T-helper 9 cell (primary cell): ENCODE measurements at regions not wholly inside any gene's neighbourhood (a gene's known extent, or its start where the extent isn't known, plus 50 kb on each side); places are given as distances from the start of the nearest gene placed in this dataset.
"Not testable (repeated sequence)": the region's sequence is repeated elsewhere in the genome, so short reads cannot be mapped to it uniquely, and the experiment has no call there.

Experiments used
- DNase-seq: peaks from one replicate; pipeline ENCODE4 v3.0.0-alpha.2; 2020

DNA sequence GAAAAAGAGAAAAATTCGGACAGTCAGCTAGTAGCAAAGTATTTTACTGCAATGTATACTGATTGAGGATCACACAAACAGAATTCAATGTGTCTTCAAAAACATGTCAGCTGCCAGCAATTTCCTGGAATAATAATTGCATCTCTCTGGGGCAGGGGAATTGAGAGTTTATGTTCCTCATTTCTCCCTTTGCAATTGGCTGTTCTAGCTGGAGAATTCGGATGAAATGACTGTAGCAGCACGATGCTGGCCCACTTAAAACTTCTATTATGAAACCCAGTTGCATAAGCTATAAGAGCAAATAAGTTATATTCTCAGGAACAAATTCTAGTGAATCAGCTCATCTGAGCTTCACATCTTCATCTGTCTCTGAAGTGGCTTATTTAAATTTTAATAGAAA lies 99.9 kb upstream of the CPEB2 start:
- DNase-seq, result no peak

DNA sequence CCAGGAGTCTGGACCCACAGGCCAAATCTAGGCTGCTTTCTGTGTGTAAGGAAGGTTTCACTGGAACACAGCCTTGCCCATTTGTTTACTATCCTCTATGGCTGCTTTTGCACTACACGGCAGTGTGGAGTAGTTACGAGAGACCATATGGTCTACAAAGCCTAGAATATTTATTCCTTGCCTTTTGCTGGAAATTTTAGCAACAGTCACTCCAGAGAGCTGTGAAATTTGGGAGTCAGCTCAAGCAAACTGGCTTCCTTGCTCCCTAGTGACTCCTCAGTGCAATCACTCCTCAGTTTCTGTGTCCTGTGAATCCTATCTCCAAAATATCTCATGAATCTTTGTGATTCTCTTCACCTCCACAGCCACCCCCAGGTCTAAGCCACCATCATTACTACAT lies 99.0 kb upstream of the CPEB2 start:
- DNase-seq, result no peak

DNA sequence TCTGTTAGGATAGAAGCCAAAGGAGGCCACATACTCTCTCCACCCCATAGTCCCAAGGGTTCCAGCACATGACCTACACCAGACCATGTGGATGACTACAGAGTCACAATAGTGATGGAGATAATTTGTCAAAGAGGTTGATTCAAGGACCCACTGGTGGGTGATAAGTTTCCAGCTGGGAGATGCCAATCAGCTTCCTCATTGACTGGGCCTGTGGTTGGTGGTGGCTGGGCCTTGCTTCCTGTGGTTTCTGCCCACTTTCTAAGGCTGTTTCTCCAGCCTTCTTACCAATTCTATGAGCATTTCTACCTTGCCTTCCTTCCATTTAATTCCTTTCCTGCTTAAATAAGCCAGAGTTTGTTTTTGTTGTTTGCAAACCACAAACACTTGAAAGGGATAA lies 95.5 kb upstream of the CPEB2 start:
- DNase-seq, result no peak

DNA sequence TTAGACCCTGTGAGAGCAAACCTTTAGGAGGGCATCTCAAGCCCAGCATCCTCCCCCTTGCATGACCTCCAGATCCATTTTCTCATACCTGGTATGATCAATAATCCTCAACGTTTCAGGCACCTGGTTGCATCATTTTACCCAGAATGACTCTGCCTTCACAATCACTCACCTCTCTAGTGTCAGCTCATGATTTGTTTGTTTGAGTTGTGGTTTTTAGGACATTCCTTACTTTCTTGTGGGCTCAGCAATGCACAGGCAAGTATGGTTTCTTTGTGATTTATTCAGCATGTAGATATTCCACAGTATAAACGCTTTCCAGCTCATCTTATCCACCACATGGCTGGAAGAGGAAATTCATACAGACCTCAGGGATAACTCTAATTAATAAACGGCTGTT lies 93.6 kb upstream of the CPEB2 start:
- no peak for DNase-seq

DNA sequence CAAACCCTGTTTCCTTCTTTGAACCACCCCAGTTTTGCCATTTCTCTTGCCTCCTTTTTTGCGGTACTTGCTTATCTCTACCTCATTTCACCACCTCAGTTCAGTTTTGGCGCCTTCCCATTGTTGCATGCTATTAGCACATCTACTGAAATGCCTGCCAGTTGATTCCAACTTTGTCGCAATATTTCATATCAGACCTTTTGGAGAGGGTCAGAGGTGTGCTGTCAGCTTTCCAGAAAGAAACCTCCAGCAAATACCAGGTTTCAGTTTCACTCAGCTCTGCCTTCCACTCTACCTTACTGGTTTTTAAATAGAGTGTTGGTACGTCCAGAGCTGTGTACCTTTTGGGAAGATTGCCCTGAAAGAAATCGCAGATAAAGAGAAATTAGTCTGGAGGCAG lies 91.9 kb upstream of the CPEB2 start:
- DNase-seq, result no peak

DNA sequence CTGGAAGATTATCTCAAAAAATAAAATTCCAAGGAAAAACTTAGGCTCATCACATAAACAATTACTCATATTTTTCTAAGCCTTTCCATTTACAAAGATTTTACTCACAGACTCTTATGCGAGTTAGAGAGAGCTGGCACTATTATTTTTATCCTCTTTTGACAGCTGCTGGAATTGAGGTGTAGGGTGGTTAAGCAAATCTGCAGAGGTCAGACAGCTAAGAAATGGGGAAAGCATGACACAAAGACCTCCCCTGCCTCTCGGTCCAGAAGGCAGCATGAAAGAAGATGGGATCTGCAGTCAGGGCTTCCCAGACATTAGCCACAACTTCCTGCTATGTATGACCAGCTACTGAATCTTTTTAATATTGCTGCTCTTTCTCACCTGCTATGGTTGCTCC lies 89.9 kb upstream of the CPEB2 start:
- DNase-seq, result no peak

DNA sequence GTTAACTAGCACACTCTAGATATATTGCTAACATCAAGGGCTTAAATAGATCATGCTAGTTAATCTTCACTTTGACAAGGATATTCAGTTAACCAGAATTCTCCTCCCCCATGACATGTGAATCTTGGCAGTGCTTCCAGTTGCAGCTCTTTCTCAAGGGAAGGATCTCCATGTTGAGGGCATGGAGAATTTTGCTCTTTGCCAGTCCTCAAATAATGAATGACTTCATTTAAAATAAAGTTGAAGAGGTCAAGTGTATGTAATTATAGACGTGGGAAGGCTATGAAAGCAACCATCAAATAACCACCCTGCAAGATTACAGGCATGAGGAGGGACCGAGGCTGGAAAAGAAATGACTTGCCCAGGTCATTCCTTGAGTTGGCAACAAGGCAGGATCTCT lies 87.3 kb upstream of the CPEB2 start:
- no peak for DNase-seq

DNA sequence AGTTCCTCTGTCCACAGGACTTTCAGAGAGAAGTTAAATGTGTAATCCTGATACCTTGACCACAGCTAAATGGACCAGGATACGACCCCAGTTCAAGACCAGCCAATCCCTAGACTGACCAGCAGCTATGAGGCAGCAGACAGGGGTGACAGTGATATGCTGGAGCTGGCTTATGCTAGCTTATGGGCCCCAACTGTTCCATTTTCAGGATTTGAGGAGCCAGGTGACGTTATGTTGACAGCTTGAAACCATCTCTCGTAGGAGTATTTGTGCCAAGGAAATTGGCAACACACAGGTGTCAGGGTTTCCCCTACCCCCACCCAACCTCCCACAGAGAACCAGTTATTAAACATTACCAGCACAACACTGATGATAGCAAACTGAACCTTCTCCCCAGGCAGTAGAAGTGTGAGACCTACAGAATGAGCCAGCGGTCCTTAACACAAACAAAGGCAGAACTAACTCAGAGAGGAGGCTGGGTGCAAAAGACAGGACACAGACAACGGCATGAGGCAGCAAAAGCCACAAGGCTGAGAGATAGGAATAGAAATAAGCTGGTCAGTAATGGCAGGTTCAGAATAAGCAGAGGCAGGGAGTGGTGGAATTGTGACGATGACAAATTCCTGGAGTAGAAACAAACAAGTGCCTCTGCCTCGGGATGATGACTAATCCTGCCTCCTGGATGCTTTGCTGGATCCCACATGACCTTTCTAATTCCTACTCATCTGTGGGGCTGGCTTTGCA lies 85.6 kb upstream of the CPEB2 start:
- no peak for DNase-seq

DNA sequence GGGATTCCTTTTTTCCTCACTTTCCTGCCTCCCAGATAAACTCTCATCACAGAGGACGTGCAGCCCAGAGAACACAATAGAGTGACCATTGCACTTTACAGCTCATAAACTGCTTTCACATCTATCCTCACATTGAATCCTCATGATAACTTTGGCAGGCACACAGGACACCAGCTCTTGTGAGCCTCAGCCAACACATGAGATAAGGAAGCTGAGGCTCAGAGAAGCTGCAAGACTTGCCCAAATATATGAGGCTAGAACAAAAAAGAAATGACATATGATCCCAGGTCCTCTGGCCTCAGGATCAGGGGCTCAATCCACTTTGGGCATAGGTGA lies 85.0 kb upstream of the CPEB2 start:
- DNase-seq, result no peak

DNA sequence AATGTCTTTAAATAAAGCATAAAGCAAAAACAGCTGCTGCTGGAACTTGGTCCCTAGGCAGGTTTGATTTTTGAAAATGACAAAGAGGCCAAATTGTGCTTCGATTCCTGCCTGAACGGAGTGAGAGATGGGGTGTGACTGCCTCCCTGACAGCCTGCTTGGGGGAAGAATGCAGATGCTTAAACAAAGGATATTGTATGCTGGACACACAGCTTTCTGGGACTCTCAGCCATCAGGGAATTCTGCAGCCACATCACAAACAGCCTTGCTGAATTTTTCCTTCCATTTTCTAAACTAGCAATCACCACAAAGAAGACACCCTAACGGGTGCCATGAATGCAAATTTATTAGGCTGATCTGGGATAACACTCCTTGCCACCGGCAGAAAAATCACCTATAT lies 83.9 kb upstream of the CPEB2 start:
- no peak for DNase-seq

DNA sequence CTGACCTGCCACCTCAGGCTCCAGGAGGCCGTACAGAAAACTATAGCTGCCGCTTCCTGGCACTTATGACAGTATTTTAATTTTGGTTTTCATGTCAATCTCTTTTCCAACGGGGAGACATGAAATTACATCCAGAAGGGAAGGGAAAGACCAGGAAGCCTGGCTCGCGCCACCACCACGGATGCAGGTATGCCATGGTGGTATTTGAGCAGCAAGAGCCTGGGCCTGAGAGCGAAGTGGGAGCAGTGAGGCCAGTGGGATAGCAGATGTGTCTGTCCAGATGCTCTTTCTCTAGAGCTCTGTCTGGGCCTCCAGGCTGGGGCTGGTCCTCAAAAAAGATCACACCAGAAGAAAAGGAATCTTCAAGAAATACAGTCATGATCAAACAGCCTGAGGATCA lies 82.5 kb upstream of the CPEB2 start:
- no peak for DNase-seq

DNA sequence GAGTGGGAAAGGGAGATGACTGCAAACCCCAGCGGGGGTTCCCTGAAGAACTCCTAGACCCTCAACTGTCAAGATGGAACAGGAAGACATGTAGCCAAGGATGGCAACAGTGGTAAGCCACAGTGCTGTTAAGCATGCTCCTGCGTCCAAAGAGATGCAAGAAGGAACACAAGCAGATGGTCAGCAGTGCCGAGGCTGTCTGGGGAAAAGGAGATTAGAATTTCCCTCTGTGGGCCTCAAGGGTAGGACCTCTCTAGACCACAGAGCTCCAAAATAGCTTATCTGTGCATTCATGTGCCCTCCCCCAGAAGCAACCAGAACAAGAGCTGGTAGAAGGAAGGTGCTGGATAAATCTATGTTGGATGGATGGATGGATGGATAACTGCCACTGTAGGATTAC lies 82.0 kb upstream of the CPEB2 start:
- no peak for DNase-seq

DNA sequence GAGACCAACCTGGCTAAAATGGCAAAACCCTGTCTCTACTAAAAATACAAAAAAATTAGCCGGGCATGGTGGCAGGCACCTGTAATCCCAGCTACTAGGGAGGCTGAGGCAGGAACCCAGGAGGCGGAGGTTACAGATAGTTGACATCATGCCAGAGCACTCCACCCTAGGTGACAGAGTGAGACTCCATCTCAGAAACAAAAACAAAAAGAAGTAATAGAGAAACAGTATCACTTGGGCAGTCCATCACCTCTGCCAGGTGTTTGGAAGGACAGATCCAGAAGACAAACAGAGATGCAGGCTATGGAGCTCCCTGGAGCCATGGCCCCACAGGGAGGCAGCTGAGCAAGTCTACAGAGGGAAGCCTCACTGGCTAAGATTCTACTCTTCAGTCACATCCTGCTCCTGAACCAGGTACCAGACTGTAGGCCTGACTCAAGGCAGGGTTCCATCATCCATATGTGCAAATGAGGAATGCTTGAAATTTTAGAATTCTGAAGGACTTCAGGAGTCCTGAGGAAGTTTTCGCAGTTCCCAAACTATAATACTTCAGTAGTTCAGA lies 81.4 kb upstream of the CPEB2 start:
- no peak for DNase-seq

DNA sequence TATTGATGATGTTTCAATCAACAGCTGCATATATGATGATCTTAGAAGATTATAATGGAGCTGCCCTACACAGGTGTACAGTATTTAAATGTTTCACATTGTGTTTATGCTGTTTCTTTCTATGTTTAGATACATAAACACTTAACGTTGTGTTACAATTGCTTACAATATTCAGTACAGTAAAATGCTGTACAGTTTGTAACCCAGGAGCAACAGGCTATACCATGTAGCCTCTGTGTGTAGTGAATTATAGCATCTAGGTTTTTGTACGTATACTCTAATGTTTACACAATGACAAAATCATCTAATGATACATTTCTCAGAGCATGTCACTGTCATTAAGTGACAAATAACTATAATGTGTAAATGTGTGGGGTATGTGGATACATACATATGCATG lies 80.5 kb upstream of the CPEB2 start:
- not testable (repeated sequence) for DNase-seq

DNA sequence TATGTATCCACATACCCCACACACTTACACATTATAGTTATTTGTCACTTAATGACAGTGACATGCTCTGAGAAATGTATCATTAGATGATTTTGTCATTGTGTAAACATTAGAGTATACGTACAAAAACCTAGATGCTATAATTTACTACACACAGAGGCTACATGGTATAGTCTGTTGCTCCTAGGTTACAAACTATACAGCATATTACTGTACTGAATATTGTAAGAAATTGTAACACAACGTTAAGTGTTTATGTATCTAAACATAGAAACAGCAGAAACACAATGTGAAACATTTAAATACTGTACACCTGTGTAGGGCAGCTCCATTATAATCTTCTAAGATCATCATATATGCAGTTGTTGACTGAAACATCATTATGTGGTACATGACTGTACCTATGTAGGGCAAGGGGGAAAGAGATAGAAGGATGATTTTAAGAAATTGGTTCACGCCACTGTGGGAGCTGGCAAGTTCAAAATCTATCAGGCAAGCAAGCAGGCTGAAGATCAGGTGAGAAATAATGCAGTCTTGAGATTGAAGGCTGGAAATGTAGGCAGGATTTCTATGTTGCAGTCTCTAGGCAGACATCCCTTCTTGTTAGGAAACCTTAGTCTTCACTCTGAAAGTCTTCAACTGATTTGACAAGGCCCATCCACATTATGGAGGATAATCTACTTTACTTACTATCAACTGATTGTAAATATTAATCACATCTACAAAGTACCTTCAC lies 78.0 kb upstream of the CPEB2 start:
- no peak for DNase-seq

DNA sequence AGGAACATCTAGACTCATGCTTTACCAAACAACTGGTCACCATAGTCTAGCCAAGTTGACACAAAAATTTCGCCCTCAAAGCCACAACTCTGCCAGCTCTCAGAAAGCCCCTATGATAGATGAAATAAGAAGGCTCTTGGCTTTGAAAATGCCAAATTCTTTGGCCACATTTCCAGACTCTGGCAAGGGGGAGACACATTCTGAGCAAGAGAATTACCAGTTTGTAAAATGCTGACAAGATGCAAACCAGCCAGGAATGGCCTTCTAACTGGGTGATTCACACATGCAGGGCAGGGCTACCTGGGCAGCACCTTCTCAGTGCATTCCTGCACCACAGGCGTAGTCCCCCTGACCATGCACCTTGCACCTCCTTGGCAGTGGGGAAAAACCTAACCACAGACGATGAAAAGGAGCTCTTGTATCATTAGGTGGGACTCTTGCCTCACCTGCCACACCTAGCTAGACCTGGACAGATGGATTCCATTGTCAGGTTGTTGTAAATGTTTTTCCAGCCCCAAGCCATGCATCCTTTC lies 77.4 kb upstream of the CPEB2 start:
- DNase-seq, result no peak

DNA sequence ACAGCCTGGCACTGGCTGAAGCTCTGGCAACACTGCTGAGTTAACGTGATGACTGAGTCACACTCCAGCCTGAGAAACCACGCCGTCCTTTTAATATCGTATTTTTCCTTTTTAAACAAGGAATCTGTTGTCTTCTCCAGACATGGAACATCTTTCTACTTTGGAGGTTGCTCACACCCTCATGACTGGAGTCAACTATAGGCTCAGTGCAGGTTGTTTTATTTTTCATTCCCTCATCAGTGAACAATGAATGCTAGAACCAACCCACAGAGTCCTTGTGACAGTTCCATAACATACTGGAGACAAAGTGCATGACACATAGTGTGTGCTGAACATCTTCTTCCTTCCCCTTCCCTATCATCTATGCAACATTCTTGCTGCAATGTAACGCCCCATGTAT lies 76.8 kb upstream of the CPEB2 start:
- no peak for DNase-seq

DNA sequence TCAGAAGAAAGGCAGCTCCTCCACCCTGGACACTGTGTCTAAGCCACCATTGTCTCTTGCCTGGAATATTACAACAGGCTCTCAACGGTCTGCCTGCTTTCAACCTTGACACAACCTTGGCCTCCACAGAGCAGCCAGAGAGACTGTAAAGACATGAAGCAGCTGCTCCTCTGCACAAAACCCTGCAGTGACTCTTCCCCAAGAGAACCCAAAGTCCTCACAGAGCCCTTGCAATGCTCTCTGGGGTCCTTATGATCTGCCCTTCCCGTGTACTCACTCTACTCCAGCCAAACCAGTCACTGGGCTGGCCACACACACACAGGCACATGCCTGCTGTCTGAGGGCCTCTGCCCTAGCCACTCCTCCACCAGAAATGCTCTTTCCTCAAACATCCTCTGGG lies 75.9 kb upstream of the CPEB2 start:
- DNase-seq, result no peak

DNA sequence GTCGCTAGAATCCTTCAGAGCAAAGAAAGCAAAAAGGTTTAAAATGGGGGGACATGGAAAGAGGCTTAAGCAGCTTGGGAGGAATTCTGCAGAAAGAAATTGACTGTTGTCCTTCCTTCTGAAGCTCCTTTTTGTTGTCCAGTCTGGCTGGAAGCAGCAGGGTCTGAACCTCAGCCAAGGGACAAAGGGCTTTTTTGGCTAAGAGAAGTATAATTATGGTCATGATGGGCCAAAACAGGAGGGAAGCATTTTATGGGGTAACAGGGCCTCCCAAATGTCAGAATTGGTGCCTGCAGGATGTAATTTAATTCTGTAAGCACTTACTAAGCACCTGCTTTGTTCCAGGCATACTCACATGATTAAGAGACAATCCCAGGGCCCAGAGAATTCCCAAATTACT lies 74.2 kb upstream of the CPEB2 start:
- no peak for DNase-seq

DNA sequence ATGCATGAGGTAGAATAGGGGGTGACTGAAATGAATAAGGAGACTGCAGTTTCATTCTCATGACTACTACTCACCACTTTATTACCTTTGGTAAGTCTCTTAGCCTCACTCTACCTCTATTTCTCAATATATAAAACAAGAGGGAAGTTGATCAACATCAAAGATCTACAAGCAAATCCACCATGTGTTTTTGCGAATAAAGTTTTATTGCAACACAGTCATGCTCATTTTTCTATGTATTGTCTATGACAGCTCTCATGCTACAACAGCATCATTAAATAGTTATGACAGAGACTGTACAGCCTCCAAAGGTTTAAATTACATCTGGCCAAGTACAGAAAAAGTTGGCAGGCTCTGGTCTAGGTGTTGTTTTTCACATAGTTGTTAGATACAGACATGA lies 72.6 kb upstream of the CPEB2 start:
- no peak for DNase-seq

DNA sequence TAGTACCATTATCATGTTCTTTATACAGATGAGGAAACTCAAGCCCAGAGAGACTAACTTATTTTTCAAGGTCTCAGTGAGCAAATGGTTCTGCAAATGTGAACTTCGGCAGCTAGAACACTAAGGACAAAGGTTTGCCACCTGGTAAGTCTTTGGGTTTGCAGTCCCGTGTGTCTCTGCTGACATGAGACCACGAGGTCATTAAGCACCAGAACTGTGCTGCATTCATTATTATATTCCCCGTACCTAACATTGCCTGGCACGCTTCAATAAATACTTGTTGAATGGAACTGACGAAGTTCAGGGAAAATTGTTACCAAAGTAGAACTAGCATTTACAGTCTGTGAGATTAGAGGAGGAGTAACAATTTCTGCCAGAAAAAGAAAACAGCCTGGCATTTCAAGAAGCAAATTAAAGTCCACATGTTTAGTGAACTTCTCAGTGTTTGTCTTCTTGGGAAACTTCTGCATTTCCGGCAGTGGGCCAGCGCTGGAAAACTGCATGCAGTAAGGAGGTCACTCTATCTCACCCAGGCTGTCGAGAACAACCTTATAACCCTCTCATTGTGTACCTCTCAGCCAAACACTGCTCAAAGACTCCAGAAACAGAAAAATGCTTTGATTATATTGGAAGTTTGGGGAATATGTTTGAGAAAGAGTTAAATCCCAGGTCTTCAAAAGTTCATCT lies 67.4 kb upstream of the CPEB2 start:
- no peak for DNase-seq

DNA sequence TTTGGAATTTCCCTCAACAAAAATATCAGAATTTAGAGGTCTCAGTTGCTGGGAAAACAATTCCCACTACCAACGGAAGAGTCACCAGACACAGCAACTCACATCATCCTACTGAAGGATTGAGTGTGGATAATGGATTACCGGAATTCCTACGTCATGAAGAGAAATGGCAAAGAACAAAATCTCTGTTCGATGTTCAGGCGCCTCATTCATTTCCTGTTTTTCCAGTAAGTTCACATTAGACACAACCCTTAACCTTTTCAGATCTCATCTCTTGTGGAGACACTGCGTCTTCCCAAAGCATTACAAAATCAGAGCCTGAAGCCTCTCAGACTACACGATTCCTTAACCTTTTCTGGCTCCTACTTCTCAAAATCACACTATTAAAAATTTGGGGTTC lies 58.5 kb upstream of the CPEB2 start:
- no peak for DNase-seq

DNA sequence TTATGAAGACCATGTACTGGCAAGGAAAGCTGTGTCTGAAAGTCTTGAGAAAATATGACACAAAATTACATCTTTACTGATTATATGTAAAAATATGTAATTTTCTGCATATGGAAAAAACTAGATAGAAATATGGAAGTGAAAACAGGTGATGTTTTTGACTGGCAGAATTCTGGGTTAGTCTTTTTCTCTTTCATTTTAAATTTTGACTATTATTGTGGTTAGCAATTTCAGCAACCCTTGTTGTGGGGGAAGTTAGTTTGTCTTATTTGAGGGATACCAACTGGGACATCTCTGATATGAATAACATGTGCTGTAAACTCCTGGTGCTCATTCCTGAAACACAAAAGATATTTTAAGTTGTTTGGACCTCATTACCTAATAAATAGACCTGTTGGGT lies 49.9 kb upstream of the CPEB2 start:
- DNase-seq, result no peak
